SHP77 (cell line): ENCODE measurements at regions not wholly inside any gene's neighbourhood (a gene's known extent, or its start where the extent isn't known, plus 50 kb on each side); places are given as distances from the start of the nearest gene placed in this dataset.

Experiments used
- DNase-seq, 2 experiments: peaks; one replicate each; lab custom pipeline; 2025; lab: John Stamatoyannopoulos, UW

GRCh38 chr14:104319491-104320241, 181.3 kb downstream of the KIF26A start:
- no peak for DNase-seq

GRCh38 chr14:104320611-104321086, 182.3 kb downstream of the KIF26A start:
- DNase-seq = no peak

- DNase-seq = no peak
Measured at GRCh38 chr14:104321088-104321801, 182.9 kb downstream of the KIF26A start.

- DNase-seq = no peak
Measured at GRCh38 chr14:104321802-104322130, 183.4 kb downstream of the KIF26A start.

GRCh38 chr14:104322531-104323366, 184.4 kb downstream of the KIF26A start:
- no peak for DNase-seq

- no peak for DNase-seq
Measured at GRCh38 chr14:104323551-104324175, 185.3 kb downstream of the KIF26A start.

- DNase-seq = peak; percentile 42 to 72
Measured at GRCh38 chr14:104326848-104327247, 188.5 kb downstream of the KIF26A start.

GRCh38 chr14:104328607-104329006, 190.2 kb downstream of the KIF26A start:
- DNase-seq = no peak

GRCh38 chr14:104329793-104330192, 191.4 kb downstream of the KIF26A start:
- no peak for DNase-seq

GRCh38 chr14:104331871-104332605, 193.7 kb downstream of the KIF26A start:
- DNase-seq = no peak

- no peak for DNase-seq
Measured at GRCh38 chr14:104332634-104333270, 194.4 kb downstream of the KIF26A start.

- DNase-seq = no peak
Measured at GRCh38 chr14:104333646-104334423, 195.4 kb downstream of the KIF26A start.

GRCh38 chr14:104334424-104335161, 196.2 kb downstream of the KIF26A start:
- no peak for DNase-seq

GRCh38 chr14:104335176-104335575, 196.8 kb downstream of the KIF26A start:
- no peak for DNase-seq

- no peak for DNase-seq
Measured at GRCh38 chr14:104335611-104336010, 197.2 kb downstream of the KIF26A start.

- no peak for DNase-seq
Measured at GRCh38 chr14:104337351-104337750, 199.0 kb downstream of the KIF26A start.

GRCh38 chr14:104339361-104339760, 201.0 kb downstream of the KIF26A start:
- no peak for DNase-seq

- DNase-seq = no peak
Measured at GRCh38 chr14:104339829-104340228, 201.4 kb downstream of the KIF26A start.
